Left forelimb (tissue), 1 donor: ENCODE measurements at regions not wholly inside any gene's neighbourhood (a gene's known extent, or its start where the extent isn't known, plus 50 kb on each side); places are given as distances from the start of the nearest gene placed in this dataset.
"Not testable (repeated sequence)": the region's sequence is repeated elsewhere in the genome, so short reads cannot be mapped to it uniquely, and the experiment has no call there.

Experiments used
- DNase-seq: peaks from one replicate; pipeline ENCODE4 v3.0.0-alpha.2; 2018; ENCODE audit warnings: low spot score

DNA sequence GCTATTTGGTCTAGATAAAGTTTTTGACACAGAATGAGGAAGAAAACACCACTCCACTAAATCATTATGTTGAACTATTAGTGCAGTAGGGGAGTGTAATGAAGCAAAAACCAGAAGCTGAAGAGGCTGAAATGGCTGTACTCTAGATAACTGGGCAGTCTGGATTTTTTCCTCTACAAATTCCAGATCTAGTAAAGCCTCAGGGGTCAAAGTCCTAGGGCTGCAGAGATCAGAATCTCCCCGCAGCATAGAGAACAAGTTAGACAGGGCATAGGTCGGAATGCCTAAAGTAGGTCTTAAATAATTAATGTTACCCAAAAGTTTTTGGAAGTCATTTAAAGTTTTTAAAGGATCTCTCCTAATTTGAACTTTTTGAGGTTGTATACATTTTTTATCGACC lies 180.9 kb downstream of the OTOP1 start:
- DNase-seq, result not testable (repeated sequence)

DNA sequence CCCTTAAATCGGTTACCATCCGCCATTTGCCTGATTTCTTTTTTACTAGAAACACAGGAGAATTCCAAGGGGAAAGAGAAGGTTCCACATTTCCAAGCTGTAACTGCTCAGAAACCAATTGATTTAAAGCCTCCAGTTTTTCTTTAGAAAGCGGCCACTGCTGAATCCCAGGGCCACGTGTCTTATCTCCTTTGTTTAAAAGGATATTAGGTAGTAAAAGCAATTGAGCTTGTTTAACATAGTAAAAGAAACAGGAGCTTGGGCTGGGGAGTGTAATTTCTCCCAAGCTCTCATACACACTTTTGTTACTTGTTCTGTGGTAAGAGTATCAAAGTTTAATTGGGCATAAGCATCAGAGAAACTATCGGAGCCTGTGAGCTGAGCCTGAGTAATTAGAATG lies 180.0 kb downstream of the OTOP1 start:
- DNase-seq, result not testable (repeated sequence)

DNA sequence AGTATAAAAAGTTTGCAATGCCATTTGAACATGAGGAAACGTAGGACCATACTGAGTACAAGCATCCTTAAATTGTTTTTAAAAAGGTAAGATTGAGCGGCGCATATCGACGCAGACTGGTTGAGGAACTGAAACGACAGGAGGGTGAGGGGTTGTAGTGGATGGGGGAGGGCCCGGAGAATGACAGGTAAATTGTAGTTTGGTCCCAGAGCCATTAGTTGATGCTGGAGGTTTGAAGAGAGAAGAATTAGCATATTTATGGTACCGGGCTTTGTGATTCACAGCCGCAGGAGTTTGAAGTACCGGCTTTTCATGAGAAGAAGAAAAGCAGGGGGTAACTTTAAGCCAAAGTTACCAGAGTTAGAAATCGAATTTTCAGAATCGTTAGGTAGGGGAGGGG lies 179.5 kb downstream of the OTOP1 start:
- DNase-seq, result not testable (repeated sequence)

DNA sequence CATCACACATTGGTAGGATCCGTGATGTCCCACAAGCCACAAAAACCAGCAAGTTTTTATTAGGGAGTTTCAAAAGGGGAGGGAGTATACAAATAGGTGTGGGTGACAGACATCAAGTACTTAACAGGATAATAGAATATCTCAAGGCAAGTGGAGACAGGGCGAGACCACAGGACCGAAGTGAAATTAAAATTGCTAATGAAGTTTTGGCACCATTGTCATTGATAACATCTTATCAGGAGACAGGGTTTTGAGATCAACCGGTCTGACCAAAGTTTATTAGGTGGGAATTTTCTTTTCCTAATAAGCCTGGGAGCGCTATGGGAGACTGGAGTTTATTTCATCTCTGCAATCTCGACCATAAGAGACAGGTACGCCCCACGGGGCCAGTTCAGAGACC lies 178.5 kb downstream of the OTOP1 start:
- DNase-seq, result not testable (repeated sequence)

DNA sequence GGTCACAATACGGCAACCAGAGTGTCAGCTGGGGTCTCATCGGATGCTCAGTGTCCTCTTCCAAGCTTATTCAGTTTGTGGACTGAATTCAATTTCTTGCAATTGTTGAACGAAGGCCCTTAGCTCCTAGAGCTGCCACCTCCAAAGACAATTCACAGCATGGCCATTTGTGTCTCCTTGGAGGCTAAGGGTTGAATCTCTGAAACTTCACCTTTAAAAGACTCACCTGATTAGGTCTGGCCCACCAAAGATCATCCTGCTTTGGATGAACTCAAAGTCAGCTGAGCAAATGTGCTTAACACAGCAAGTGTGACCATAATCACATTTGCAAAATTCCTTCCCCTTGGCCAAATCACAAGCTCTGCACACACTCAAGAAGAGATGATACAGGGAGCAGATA lies 175.9 kb downstream of the OTOP1 start:
- not testable (repeated sequence) for DNase-seq

DNA sequence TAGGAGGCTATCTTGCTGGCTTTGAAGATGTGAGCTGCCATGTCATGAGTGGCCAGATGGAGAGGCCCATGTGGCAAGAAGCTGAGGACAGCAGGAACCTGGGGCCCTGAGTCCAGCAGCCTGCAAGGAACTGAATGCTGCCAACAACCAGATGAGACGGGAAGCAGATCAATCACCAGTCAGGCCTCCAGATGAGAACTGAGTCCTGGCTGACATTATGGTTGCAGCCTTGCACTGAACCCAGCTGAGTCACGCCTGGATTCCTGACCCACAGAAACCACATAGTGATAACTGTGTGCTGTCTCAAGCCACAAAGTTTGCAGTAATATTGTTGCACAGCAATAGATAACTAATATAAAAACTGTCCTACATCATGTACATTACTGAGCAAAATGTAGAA lies 173.8 kb downstream of the OTOP1 start:
- not testable (repeated sequence) for DNase-seq

DNA sequence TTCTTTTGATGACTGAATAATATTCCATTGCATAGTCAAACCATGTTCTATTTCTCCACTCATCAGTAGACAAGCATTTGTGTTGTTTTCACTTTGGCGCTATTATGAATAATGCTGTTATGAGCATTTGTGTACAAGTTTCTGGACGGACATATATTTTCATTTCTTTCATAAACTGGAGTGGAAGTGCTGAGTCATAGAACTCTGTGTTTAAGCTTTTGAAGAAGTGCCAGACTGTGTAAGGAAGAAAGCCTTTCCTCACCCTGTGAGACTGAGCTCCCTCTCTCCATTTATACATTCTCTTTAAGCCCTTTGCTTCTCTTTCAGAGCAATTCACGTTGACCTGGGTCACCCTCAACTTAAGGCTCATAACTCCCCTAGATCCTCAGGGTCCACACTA lies 169.5 kb downstream of the OTOP1 start:
- DNase-seq, result not testable (repeated sequence)

DNA sequence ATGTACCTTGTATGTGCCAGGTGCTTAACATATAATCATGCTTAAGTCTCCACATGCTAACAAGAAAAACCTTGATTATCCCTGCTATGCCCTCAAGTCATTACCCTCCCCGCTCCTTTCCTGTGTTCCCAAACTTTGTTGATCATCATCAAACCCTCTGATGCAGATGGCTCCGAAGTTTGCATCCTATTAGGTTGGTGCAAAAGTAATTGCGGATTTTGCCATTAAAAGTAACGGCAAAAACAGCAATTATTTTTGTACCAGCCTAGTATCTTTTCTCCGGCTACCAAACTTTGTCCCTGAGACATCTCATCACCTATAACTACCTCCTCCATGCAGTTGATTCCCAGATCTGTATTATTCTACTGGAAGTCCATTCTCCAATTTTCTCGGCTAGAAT lies 142.6 kb downstream of the OTOP1 start:
- DNase-seq, result not testable (repeated sequence)

DNA sequence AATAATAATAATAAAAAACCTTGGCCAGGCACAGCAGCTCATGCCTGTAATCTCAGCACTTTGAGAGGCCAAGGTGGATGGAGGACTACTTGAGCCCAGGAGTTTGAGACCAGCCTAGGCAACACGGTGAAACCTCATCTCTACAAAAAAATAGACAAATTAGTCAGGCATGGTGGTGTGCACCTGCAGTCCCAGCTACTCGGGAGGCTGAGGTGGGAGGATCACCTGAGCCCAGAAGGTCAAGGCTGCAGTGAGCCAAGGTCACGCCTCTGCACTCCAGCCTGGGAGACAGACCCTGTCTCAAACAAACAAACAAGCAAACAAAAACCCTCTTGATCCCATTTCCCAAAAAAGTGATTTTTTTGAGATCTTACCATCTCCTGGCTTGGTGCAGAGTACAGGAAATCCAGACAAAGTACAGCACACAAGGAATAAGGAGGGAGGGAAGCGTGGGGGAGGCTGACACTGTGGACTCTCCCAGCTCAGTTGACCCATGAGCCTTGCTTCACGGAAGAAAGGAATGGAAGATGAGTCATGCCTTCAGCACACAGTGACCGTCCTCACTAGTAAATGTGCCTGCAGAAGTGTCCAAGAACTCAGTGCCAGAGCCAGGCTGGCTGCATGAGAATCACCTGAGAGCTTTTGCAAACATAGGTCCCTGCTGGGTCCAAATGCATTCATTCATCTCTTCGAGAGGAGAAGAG lies 136.9 kb downstream of the OTOP1 start:
- DNase-seq, result not testable (repeated sequence)

DNA sequence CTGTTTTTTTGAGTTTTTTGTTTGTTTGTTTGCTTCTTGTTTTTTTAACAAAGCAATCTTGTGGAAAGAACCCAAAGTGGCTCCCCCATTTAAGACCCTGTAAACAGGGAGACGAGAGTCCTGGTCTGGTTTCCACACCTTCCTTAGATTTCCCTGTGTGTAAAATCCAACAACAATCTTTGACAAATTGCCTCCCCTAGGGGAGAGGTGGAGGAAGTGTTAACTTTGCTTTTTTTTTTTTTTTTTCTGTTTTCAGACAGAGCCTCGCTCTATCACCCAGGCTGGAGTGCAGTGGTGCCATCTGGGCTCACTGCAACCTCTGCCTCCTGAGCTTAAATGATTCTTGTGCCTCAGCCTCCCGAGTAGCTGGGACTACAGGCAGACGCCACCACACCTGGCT lies 136.0 kb downstream of the OTOP1 start:
- DNase-seq, result not testable (repeated sequence)

DNA sequence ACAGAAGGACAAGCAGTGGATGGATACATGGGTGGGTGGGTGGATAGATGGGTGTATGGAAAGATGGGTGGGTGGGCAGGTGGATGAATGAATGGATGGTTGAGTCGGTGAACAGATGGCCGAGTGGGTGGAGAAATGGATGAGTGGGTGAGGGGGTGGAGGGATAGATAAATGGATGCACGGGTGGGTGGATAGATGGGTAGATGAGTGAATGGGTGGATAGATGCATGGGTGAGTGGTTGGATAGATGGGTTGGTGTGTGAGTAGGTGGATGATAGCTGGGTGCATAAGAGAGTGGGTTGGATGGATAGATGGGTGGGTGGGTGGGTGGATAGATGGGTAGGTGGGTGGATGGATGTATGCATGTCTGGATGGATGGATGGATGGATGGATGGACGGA lies 134.6 kb downstream of the OTOP1 start:
- DNase-seq, result not testable (repeated sequence)

DNA sequence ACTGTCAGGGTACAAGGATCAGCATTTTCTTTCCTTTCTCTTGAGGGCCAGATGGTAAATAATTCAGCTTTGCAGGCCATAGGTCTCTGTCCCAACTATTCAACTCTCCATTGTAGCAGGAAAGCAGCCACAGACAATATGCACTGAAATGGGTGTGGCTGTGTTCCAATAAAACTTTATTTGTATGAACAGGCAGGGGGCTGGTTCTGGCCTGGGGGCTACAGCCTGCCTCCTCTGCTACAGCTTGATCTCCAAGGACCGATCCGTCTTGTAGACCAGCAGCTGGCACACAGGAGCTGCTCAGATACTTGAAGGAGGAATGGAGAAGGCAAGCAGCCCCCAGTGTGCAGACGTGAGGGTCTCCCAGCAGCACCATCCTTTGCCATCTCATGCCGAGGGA lies 127.1 kb downstream of the OTOP1 start:
- DNase-seq, result not testable (repeated sequence)

DNA sequence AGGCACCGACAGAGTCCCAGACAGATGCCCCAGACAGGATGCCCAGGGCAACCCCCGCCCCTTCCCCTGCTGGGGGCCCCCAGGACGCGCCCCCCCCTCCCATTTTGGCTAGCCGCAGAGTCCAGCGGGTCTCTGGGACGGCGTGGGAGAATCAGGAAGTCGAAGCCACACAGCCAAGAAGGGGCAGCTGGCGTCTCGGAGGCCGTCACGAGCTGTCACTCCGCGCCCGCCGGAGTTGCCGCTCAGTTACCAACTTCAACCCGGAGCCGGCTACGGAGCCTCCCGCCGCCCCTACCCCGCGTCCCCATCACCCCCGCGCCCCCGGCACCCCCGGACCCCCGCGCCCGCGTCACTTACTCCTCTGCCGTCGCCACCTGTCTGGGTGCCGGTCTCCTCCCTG lies 119.8 kb downstream of the OTOP1 start:
- DNase-seq, result not testable (repeated sequence)

DNA sequence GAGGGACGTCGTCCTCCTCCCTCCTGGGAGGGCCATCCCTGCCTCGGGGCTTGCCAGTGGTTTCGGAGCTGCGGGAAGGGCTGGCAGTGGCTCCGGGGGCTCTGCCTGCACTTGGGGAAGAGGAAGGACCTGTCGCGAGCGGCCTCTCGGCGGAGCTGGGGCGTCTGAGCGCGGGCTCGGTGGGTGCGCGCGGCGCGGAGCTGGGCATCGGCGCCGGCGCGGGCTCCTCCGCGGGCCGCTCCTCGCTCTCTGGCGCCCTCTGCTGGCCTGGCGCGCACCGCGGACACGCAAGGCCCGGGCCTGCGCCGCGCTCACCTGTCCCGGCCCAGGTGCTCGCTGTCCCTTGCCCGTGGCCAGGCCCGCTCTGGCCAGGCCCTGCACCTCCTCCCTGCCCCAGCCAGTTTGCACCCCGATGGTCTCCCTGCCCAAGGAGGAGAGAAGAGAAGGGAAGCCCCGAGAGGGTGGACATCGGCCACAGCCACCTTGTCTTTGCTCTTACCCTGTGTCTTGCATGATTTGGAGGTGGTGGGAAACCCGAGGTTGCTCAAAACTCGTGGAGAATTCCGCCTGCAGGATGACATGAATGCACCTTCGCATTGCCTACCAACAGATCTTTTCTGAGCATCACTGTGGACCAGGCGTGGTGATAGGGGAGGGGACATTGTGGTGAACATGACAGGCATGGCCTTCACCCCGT lies 119.2 kb downstream of the OTOP1 start:
- DNase-seq, result peak; percentile 74

DNA sequence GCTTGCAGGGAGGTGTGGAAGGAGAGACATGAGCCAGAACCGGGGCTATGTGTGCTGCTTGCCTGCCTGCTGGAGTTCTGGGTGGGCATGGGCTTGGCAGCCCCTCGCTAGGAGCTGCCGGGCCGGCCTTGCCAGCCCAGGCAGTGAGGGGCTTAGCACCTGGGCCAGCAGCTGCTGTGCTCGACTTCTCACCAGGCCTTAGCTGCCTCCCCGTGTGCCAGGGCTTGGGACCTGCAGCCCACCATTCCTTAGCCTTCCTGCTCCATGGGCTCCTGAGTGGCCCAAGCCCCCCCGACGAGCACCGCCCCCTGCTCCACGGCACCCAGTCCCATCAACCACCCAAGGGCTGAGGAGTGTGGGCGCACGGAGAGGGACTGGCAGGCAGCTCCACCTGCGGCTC lies 111.3 kb downstream of the OTOP1 start:
- DNase-seq, result not testable (repeated sequence)

DNA sequence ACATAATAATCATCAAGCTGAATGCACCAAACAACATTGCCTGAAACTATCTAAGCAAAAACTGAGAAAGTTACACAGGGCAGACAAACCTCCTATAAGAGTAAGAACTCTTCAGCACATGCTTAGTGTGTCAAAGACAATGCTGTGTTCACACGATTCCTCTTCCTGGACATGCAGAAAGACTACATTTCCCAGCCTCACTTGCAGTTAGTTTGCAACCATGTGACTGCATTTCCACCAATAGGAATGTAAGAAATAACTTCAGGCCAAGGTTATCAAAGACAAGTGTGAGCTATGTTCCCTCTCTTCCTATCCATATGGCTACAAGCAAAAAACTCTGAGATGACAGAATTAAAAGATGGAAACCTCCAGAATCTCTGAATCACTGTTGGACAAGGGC lies 109.8 kb downstream of the OTOP1 start:
- not testable (repeated sequence) for DNase-seq

DNA sequence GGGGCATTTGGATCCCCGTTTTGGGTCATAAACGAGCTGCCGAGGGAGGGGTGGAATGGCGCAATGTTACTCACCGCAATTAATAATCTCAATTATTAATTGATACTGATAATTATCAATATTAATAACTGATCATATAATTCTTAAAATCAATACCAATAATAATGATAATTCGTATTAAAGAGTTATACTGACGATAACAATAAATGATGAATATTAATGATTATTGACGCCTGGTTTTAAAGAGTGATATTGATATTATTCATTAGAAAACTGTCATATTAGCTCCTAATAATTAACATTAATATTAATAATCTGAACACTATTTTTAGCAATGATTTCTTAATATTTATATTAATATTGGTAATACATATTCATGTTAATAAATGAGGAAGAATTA lies 92.4 kb downstream of the OTOP1 start:
- DNase-seq, result not testable (repeated sequence)

DNA sequence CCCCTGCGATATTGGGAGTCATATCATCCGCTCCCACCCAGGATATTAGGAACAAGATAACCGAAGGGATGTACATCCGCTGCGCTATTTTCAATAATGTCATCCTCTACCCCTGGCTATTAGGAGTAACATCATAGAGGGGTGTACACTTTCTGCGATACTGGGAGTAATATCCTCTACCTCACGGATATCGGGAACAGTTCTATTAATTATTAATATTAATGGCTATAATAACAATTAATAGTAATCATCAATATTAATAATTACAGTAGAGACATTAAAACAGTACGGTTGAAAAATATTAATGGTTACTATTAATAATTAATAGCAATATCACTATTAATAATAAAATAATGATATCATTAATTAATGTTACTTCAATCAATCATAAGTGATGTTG lies 90.1 kb downstream of the OTOP1 start:
- DNase-seq, result not testable (repeated sequence)
